Omental fat pad (tissue), 1 donor: ENCODE measurements at regions not wholly inside any gene's neighbourhood (a gene's known extent, or its start where the extent isn't known, plus 50 kb on each side); places are given as distances from the start of the nearest gene placed in this dataset.
"Not testable (repeated sequence)": the region's sequence is repeated elsewhere in the genome, so short reads cannot be mapped to it uniquely, and the experiment has no call there.

ENCODE experiments used
- ATAC-seq: fragments of 150-250 bp; one replicate; pipeline ENCODE4 v1.9.1; 2016; ENCODE audit warnings: mild to moderate bottlenecking, moderate library complexity; ENCODE audit not compliant: low FRiP score
- DNase-seq: peaks from one replicate; pipeline ENCODE4 v3.0.0-alpha.2; 2019; ENCODE audit warnings: low spot score

GRCh38 chr2:111448796-111449195 lies 328.1 kb downstream of the BCL2L11 start:
- ATAC-seq, DNase-seq: not testable (repeated sequence)

DNA sequence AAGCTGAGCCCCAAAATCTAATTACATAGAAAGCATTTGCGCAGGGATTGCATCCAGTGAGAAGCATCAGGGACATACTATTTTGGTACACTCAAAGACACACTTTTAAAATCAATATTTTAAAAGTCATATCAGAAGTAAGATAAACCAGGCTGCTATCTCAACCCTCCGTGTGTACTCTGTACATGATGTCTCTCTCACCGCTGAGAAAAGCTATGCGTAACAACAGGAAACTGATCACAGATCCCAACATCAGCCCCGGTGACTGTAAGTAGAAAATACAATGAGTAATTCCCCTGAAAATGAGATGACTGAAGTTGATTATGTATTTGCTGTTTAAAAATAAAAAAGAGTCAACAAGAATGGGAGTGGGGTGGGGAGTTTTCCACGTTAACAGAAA lies 329.8 kb downstream of the BCL2L11 start:
- not testable (repeated sequence) for ATAC-seq, DNase-seq

- ATAC-seq, DNase-seq: not testable (repeated sequence)
Observed at GRCh38 chr2:111451692-111452199, 331.0 kb downstream of the BCL2L11 start.

DNA sequence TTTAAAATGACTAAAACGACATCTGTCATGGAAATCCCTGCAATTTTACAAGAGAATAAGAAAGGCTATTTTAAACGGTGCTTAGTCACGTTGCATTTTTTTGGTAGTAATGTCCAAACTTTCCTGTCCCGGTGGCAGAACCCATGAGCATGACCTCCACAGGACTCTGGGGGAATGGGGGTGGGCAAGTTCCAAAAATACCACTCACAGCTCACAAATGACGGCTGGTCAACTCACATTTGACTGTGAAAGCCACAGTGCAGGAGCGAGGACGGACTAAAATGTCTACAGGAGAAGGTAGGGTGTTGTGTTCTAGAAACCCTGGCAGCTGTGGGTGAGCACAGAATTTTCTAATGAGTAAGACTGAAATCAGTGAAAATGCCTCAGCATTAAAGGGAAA lies 331.5 kb downstream of the BCL2L11 start:
- not testable (repeated sequence) for DNase-seq, ATAC-seq

GRCh38 chr2:111453308-111453707 lies 332.6 kb downstream of the BCL2L11 start:
- DNase-seq = not testable (repeated sequence)
- peak; percentile 15 for ATAC-seq

DNA sequence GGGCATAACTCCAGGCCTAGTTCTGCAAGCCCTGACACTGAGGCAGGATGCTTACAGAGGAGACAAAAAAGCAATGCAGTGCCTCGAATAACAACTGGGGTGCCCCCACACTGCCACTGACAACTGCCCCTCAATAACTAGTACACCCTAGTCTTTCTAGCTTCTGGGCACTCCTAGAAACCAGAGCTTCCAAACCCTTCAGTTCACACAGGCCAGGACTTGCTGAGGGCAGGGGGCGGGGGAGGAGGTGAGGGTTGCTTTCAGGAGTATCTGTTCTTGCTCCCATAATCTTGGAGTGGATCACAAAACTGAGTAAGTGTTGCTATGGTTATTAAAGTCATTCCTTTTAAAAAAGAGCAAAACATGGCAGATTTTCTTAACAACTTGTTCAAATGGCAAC lies 333.1 kb downstream of the BCL2L11 start:
- DNase-seq = not testable (repeated sequence)
- peak; percentile 10 for ATAC-seq

DNA sequence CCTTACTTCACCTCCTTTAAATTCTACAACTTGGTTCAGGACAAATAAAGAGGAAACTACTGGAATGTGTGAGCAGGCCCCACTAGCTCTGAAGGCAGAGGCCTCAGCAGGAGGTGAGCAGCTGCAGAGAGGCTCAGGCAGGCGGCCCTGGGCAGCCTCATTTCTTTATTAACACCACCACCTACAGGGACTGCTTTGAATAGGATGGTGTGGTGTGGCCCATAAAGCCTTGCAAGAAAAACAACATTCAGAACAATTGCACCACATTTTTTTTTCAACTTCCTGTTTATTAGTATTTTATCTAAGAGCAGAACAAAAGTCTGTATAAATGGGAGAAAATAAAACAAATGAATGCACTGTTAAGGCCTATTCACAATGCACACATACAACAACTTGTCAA lies 333.7 kb downstream of the BCL2L11 start:
- DNase-seq = not testable (repeated sequence)
- ATAC-seq = peak; percentile 78

DNA sequence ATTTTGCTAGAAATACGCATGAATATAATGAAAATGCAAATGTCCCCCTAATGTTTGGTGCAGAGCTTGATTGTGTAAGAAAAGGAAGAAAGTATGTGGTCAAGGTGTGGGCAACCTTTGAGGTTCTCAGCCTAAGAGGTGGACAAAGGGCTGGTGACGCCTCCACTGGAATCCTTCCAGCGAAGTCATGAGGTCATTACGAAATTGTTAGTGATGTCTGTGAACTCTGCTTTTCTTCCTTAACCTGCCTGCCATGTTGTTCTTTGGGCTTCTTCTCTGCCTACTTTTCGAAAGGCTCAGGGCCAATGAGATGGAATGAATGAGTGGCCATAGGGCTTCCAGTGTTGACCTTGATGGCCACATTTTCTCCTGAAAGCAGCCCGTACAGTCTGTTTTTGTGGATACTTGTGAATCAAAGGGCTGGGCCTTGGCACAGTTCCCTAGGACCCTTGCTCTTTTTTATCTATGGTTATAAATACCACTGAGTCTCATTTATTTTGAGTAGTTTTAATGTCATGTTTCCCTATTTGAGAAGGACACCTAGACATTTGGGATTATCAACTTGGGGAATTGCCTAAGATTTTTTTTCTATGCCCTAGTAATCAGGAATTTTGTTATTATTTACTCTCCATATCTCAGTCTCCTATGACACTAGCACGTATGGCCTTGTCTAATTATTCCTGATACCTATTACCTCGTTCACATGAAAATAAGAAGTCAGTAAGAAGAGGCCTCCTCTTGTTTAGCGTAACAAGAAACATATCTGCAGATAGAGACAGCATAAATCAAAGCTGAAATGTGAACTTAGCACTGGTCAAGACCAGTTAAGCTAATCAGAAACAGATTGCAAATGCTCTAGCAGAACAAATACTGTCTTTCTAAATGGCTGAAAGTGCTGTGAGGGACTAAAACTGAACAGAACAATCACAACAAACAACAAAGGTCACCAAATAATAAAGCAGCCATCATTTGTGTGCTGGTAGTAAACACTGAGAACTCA lies 334.6 kb downstream of the BCL2L11 start:
- DNase-seq, ATAC-seq: not testable (repeated sequence)

DNA sequence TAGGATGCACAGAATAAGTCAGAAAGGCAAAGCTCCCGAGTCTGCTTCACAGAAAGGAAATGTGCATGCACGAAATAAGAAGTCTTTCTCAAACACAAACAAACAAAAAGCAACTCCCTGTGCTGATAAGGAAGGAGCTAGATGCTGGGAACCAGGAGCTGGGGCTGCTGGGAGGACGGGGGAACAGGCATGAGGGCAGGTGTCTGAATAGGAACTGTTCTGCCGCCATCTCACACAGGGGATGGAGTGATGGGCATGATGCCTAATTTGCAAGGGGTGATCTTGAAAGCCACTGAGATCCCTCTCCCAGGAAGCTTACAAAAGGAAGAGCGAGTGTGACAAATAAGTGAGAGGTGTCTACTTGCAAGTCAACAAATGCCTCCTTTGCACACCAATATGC lies 336.5 kb downstream of the BCL2L11 start:
- ATAC-seq, DNase-seq: not testable (repeated sequence)

DNA sequence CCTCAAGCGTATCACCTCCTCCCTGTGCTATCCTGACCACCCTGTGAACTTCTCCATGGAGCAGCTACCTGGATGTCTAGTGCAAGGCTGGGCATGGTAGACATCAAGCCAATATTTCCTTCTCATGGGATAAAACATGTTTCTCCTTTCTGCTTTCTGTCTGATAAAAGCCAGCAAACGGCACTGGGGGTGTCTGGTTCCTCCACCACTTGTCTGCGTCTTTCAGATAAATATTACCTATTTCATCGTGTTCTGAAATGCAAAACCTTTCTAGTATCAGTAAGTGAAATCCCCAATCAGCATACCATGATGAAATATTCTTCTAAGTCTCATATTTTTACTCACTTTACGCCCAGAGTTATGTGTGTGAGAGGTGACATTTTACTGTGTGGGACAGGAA lies 340.2 kb downstream of the BCL2L11 start:
- not testable (repeated sequence) for DNase-seq, ATAC-seq

GRCh38 chr2:111461831-111462230 lies 341.1 kb downstream of the BCL2L11 start:
- not testable (repeated sequence) for DNase-seq, ATAC-seq

GRCh38 chr2:111462572-111462971 lies 341.9 kb downstream of the BCL2L11 start:
- not testable (repeated sequence) for DNase-seq, ATAC-seq

DNA sequence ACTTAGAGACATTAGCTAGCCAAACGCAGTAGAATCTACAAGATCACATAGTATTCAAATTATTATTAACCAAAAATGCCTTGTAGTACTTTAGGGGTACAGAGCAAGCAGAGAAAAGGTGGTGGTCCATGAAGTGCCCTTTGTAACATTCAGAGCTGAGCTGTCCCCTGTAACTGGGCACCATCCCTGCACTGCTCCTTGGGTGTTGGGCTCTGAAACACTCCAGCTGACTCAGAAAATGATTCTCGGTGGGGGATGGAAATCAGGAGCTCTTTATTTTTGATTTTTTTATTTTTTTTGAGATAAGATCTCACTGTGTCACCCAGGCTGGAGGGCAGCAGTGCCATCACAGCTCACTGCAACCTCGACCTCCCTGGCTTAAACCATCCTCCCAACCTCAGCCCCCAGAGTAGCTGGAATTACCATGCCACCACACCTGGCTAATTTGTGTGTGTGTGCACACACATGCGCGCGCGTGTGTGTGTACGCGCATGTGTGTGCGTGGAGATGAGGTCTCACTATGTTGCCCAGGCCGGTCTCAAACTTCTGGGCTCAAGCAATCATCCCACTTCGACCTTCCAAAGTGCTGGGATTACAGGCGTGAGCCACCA lies 342.6 kb downstream of the BCL2L11 start:
- not testable (repeated sequence) for DNase-seq
- peak; percentile 34 for ATAC-seq

- ATAC-seq = peak; percentile 78
- not testable (repeated sequence) for DNase-seq
Observed at GRCh38 chr2:111463956-111464355, 343.2 kb downstream of the BCL2L11 start.

GRCh38 chr2:111464367-111464766 lies 343.7 kb downstream of the BCL2L11 start:
- ATAC-seq, DNase-seq: not testable (repeated sequence)

GRCh38 chr2:111465521-111465920 lies 344.8 kb downstream of the BCL2L11 start:
- not testable (repeated sequence) for ATAC-seq, DNase-seq

DNA sequence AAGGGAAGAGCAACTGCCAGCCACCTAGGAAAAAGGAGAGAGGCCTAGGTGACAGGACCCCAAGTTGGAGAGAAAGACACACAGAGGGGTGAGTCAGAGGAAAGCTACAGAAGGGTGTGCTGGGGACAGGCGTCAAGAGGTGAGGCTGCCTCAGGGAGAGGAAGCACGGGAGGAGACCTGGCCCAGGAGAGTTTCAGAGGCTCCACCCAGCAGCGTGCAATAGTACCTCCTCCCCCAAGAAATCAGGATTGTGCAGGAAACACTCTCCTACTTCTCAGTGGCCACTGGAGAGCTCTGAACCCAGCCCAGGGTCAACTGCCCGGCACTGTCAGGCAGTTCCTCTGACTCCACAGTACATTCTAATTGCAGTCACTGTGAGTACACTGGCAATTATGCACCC lies 346.0 kb downstream of the BCL2L11 start:
- not testable (repeated sequence) for DNase-seq
- peak; percentile 14 for ATAC-seq

DNA sequence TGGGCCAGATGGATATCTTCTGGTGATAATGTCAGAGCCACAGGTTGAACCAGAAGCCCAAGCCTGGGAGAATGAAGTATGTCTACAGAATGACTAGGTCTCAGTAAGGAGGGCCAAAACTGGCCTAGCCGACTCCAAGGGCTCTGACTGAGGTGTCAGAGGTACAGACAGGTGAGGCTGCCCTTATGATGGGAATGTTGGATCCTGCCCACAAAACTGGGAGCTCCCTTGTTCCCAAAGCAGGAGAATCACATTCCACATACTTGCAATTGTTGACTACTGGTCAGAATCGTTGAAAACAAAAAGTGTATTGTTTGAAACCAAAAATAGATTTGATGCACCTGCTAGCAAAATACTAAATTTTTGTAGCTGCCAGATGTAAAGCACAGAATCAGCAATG lies 350.2 kb downstream of the BCL2L11 start:
- DNase-seq, ATAC-seq: not testable (repeated sequence)

- not testable (repeated sequence) for DNase-seq
- ATAC-seq = peak; percentile 81
Observed at GRCh38 chr2:111471791-111472530, 351.2 kb downstream of the BCL2L11 start.
